ENCODE measurements at regions not wholly inside any gene's neighbourhood (a gene's known extent, or its start where the extent isn't known, plus 50 kb on each side); places are given as distances from the start of the nearest gene placed in this dataset.

DNA sequence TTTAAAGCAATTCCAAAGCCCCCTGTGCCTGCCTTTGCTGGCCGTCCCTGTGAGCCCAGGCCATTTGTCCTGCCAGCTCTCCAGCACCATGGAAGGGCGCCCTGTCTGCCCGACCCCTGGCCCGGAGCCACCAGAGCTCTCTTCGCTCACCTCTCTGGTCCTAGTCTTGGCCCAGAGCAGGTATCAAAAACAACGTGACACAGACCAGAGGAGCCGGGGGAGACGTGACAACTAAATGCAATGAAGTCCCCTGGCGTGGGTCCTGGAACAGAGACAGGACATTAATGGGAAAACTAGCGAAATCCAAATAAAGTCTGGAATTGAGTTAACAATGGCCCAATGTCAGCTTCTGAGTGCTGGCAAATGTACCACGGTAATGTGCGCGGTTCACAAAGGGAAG, 83.2 kb upstream of the DIO3 start:
- TF ChIP-seq, protein P1, sequence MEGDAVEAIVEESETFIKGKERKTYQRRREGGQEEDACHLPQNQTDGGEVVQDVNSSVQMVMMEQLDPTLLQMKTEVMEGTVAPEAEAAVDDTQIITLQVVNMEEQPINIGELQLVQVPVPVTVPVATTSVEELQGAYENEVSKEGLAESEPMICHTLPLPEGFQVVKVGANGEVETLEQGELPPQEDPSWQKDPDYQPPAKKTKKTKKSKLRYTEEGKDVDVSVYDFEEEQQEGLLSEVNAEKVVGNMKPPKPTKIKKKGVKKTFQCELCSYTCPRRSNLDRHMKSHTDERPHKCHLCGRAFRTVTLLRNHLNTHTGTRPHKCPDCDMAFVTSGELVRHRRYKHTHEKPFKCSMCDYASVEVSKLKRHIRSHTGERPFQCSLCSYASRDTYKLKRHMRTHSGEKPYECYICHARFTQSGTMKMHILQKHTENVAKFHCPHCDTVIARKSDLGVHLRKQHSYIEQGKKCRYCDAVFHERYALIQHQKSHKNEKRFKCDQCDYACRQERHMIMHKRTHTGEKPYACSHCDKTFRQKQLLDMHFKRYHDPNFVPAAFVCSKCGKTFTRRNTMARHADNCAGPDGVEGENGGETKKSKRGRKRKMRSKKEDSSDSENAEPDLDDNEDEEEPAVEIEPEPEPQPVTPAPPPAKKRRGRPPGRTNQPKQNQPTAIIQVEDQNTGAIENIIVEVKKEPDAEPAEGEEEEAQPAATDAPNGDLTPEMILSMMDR (conservative IDR thresholded peaks at IDR 0.05; ENCODE audit: low read depth in 2 of 2) = no peak
- TF ChIP-seq POLR2AphosphoS5 (IDR thresholded peaks at IDR 0.05; ENCODE audit: low read depth) (no peak), EZH2 (IDR thresholded peaks at IDR 0.05; ENCODE audit: low read depth, unreplicated experiment) (no peak), REST (IDR thresholded peaks at IDR 0.05; ENCODE audit: unreplicated experiment) (no peak), JUNB (IDR thresholded peaks at IDR 0.05; ENCODE audit: unreplicated experiment) (no peak), CREB1 (CRISPR knock-in tag; IDR thresholded peaks at IDR 0.05; ENCODE audit: low read depth) (no peak)
